ENCODE measurements at regions not wholly inside any gene's neighbourhood (a gene's known extent, or its start where the extent isn't known, plus 50 kb on each side); places are given as distances from the start of the nearest gene placed in this dataset.

DNA sequence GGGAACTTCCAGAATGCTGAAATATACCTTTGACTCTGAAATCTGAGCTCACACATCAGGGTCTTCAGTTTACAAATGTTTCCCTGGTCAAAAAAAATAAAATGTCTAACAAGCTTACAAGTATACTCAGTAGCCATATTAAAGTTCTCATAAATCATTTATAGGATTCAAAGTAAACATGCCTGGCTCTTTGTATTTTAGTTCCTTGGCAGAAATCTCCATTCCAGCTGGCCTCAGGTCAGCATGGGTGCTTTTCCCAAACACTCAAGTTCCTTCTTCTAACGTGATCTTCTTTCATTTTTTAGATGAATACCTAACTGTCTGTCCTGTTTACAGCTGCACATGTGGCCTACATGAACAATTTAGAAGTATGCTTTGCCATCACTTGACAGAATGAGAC lies 263.2 kb downstream of the GAS1 start:
- H3K27me3 ChIP-seq: peaks cover 0 to 9% (median 0%) of the 10 kb centered on the region in 7 donors
- DNase-seq (no peak), ATAC-seq (no peak)
- WGBS, 2 donors: 43 to 49% methylated on average over 1 of the region's 1 CpG
- intact Hi-C loops (cut with DNase I): no loop called here
- H3K4me3 ChIP-seq: no peak overlapping the region
- H3K9me3 ChIP-seq: no peaks in the 10 kb centered on the region
- H3K36me3 ChIP-seq: no peaks in the 10 kb centered on the region
- no peaks in the 10 kb centered on the region for H3K4me1 ChIP-seq
- no peak overlapping the region for H3K27ac ChIP-seq
- TF ChIP-seq, protein P1, sequence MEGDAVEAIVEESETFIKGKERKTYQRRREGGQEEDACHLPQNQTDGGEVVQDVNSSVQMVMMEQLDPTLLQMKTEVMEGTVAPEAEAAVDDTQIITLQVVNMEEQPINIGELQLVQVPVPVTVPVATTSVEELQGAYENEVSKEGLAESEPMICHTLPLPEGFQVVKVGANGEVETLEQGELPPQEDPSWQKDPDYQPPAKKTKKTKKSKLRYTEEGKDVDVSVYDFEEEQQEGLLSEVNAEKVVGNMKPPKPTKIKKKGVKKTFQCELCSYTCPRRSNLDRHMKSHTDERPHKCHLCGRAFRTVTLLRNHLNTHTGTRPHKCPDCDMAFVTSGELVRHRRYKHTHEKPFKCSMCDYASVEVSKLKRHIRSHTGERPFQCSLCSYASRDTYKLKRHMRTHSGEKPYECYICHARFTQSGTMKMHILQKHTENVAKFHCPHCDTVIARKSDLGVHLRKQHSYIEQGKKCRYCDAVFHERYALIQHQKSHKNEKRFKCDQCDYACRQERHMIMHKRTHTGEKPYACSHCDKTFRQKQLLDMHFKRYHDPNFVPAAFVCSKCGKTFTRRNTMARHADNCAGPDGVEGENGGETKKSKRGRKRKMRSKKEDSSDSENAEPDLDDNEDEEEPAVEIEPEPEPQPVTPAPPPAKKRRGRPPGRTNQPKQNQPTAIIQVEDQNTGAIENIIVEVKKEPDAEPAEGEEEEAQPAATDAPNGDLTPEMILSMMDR (IDR thresholded peaks at IDR 0.05): no peak

DNA sequence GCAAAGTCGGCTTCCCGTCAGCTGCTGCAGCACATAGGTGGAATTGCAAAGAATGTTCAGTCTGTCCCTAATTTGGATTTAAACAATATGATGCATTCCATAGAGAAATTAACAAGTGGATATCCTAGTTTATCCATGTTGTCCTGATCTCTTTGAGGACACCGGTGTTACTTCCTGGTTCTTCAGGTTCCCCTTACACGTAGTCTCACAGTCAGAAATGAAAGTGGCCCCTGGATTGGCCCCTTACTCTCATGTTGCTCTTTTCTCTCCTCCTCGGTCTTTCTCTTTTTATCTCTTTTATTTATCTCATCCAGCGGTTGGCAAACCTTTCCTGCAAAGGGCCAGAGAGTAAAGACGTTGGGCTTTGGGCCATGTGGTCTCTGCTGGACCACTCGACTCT lies 265.1 kb downstream of the GAS1 start:
- H3K4me3 ChIP-seq: no peak overlapping the region

DNA sequence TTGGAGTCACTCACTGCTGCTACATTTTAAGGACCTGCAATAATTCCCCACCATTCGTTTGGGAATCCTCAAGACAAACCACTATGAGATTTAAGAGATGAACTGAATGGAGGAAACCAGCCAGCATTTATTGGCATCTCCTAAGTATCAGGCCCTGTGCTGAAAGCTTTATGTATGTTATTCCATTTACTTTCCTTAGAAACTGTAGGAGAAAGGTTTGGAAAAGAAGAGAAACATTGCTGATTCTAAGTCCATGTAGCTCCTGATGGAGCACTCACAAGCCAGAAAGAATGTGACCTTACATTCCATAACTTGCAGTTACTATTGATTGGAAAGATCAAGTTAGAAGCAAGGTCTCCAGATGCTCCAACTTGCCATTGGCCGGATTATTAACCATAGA lies 267.4 kb downstream of the GAS1 start:
- H3K27ac ChIP-seq: no peak overlapping the region
- no peaks in the 10 kb centered on the region for H3K9me3 ChIP-seq
- TF ChIP-seq, protein P1 (IDR thresholded peaks at IDR 0.05): no peak
- intact Hi-C loops (cut with DNase I): no loop called here
- H3K4me1 ChIP-seq: no peaks in the 10 kb centered on the region
- peaks cover 0 to 4% (median 0%) of the 10 kb centered on the region in 7 donors for H3K27me3 ChIP-seq
- no peaks in the 10 kb centered on the region for H3K36me3 ChIP-seq
- ATAC-seq: no peak
- DNase-seq: no peak
- WGBS, 2 donors: 90 to 92% methylated on average over 2 of the region's 2 CpGs
- H3K4me3 ChIP-seq: no peak overlapping the region

More for the DNA sequence above, 265.1 kb downstream of the GAS1 start:
- Histone ChIP-seq H3K4me1 (no peaks in the 10 kb centered on the region), H3K36me3 (no peaks in the 10 kb centered on the region), H3K9me3 (no peaks in the 10 kb centered on the region), H3K27ac (no peak overlapping the region), H3K27me3 (peaks cover 0 to 9% (median 0%) of the 10 kb centered on the region in 7 donors)
- TF ChIP-seq, protein P1 (IDR thresholded peaks at IDR 0.05): no peak
- ATAC-seq (no peak), DNase-seq (no peak)
- WGBS, 2 donors: 85 to 86% methylated on average over 8 of the region's 8 CpGs
- intact Hi-C loops (cut with DNase I): no loop called here

DNA sequence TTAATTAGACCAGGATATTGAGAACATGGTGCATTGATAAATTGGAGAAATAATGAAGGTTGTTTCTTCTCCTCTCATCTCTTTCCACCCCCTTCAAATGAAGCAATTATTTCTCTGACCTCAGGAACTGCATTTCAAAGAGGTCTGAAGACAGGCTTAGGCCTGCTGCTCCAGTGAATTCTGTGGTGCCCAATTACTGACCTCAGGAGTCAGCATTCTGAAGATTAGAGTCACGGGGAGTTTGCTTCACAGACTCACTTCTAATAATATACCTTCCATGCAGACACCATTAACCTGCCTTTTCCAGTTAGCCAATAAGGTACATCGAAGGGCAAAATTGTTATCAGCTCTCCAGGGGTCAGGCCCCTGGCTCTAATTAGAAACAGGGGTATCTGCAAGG lies 270.9 kb downstream of the GAS1 start:
- DNase-seq (no peak), ATAC-seq (no peak)
- Histone ChIP-seq H3K9me3 (peaks cover 0 to 7% (median 0%) of the 10 kb centered on the region in 11 donors), H3K27me3 (no peaks in the 10 kb centered on the region), H3K4me3 (no peak overlapping the region), H3K27ac (no peak overlapping the region), H3K36me3 (no peaks in the 10 kb centered on the region), H3K4me1 (no peaks in the 10 kb centered on the region)
- intact Hi-C loops (cut with DNase I): no loop called here
- TF ChIP-seq, protein P1 (IDR thresholded peaks at IDR 0.05): no peak
- WGBS, 2 donors: 56 to 68% methylated on average over 2 of the region's 2 CpGs

Measured in heart right ventricle (tissue), 16 donors.